ENCODE measurements at regions not wholly inside any gene's neighbourhood (a gene's known extent, or its start where the extent isn't known, plus 50 kb on each side); places are given as distances from the start of the nearest gene placed in this dataset.

GRCh38 chr20:60677819-60678218 lies 574.2 kb upstream of the CDH4 start:
- Mint-ChIP-seq H3K36me3 (no peaks in the 10 kb centered on the region), H3K4me1 (no peaks in the 10 kb centered on the region), H3K4me3 (no peak overlapping the region), H3K27me3 (peaks cover 10% of the 10 kb centered on the region), H3K27ac (no peak overlapping the region), H3K9me3 (no peaks in the 10 kb centered on the region)

GRCh38 chr20:60680554-60680953 lies 571.5 kb upstream of the CDH4 start:
- H3K36me3 Mint-ChIP-seq, result no peaks in the 10 kb centered on the region
- no peaks in the 10 kb centered on the region for H3K9me3 Mint-ChIP-seq
- peaks cover 10% of the 10 kb centered on the region for H3K27me3 Mint-ChIP-seq
- H3K4me1 Mint-ChIP-seq, result no peaks in the 10 kb centered on the region
- no peak overlapping the region for H3K27ac Mint-ChIP-seq
- H3K4me3 Mint-ChIP-seq, result no peak overlapping the region

- H3K9me3 Mint-ChIP-seq, result no peaks in the 10 kb centered on the region
- no peak overlapping the region for H3K27ac Mint-ChIP-seq
- no peaks in the 10 kb centered on the region for H3K36me3 Mint-ChIP-seq
- H3K4me3 Mint-ChIP-seq, result no peak overlapping the region
- H3K4me1 Mint-ChIP-seq, result no peaks in the 10 kb centered on the region
- H3K27me3 Mint-ChIP-seq, result peaks cover 4% of the 10 kb centered on the region
Measured at GRCh38 chr20:60687213-60687612, 564.8 kb upstream of the CDH4 start.

- peaks cover 4% of the 10 kb centered on the region for H3K27me3 Mint-ChIP-seq
- H3K4me1 Mint-ChIP-seq, result no peaks in the 10 kb centered on the region
Measured at GRCh38 chr20:60690771-60691170, 561.3 kb upstream of the CDH4 start.

GRCh38 chr20:60691966-60692615 lies 560.0 kb upstream of the CDH4 start:
- H3K4me3 Mint-ChIP-seq, result no peak overlapping the region
- peaks cover 4% of the 10 kb centered on the region for H3K27me3 Mint-ChIP-seq
- H3K36me3 Mint-ChIP-seq, result no peaks in the 10 kb centered on the region
- H3K9me3 Mint-ChIP-seq, result no peaks in the 10 kb centered on the region
- H3K27ac Mint-ChIP-seq, result no peak overlapping the region
- H3K4me1 Mint-ChIP-seq, result no peaks in the 10 kb centered on the region

More at GRCh38 chr20:60690771-60691170, 561.3 kb upstream of the CDH4 start:
- no peak overlapping the region for H3K27ac Mint-ChIP-seq
- H3K36me3 Mint-ChIP-seq, result no peaks in the 10 kb centered on the region
- H3K4me3 Mint-ChIP-seq, result no peak overlapping the region
- H3K9me3 Mint-ChIP-seq, result no peaks in the 10 kb centered on the region

GRCh38 chr20:60693496-60694133 lies 558.4 kb upstream of the CDH4 start:
- H3K9me3 Mint-ChIP-seq, result no peaks in the 10 kb centered on the region
- no peak overlapping the region for H3K27ac Mint-ChIP-seq
- no peaks in the 10 kb centered on the region for H3K36me3 Mint-ChIP-seq
- no peaks in the 10 kb centered on the region for H3K4me1 Mint-ChIP-seq
- H3K4me3 Mint-ChIP-seq, result no peak overlapping the region
- peaks cover 4% of the 10 kb centered on the region for H3K27me3 Mint-ChIP-seq

- Mint-ChIP-seq H3K27me3 (peaks cover 4% of the 10 kb centered on the region), H3K36me3 (no peaks in the 10 kb centered on the region), H3K4me1 (no peaks in the 10 kb centered on the region), H3K27ac (no peak overlapping the region), H3K9me3 (no peaks in the 10 kb centered on the region), H3K4me3 (no peak overlapping the region)
Measured at GRCh38 chr20:60694763-60695162, 557.3 kb upstream of the CDH4 start.

GRCh38 chr20:60695226-60696000 lies 556.6 kb upstream of the CDH4 start:
- H3K27me3 Mint-ChIP-seq, result peaks cover 4% of the 10 kb centered on the region
- no peaks in the 10 kb centered on the region for H3K4me1 Mint-ChIP-seq
- H3K36me3 Mint-ChIP-seq, result no peaks in the 10 kb centered on the region
- no peaks in the 10 kb centered on the region for H3K9me3 Mint-ChIP-seq
- H3K4me3 Mint-ChIP-seq, result no peak overlapping the region
- H3K27ac Mint-ChIP-seq, result no peak overlapping the region

GRCh38 chr20:60697252-60697651 lies 554.8 kb upstream of the CDH4 start:
- Mint-ChIP-seq H3K9me3 (no peaks in the 10 kb centered on the region), H3K4me1 (no peaks in the 10 kb centered on the region), H3K27me3 (no peaks in the 10 kb centered on the region), H3K27ac (no peak overlapping the region), H3K36me3 (no peaks in the 10 kb centered on the region), H3K4me3 (no peak overlapping the region)

GRCh38 chr20:60700728-60701127 lies 551.3 kb upstream of the CDH4 start:
- Mint-ChIP-seq H3K4me3 (no peak overlapping the region), H3K4me1 (no peaks in the 10 kb centered on the region), H3K9me3 (no peaks in the 10 kb centered on the region), H3K36me3 (no peaks in the 10 kb centered on the region), H3K27ac (no peak overlapping the region), H3K27me3 (peaks cover 1% of the 10 kb centered on the region)

- Mint-ChIP-seq H3K9me3 (no peaks in the 10 kb centered on the region), H3K27ac (no peak overlapping the region), H3K36me3 (no peaks in the 10 kb centered on the region), H3K4me1 (no peaks in the 10 kb centered on the region), H3K27me3 (peaks cover 3% of the 10 kb centered on the region), H3K4me3 (no peak overlapping the region)
Measured at GRCh38 chr20:60704147-60704546, 547.9 kb upstream of the CDH4 start.

GRCh38 chr20:60713396-60713795 lies 538.7 kb upstream of the CDH4 start:
- no peaks in the 10 kb centered on the region for H3K36me3 Mint-ChIP-seq
- no peaks in the 10 kb centered on the region for H3K4me1 Mint-ChIP-seq
- no peak overlapping the region for H3K27ac Mint-ChIP-seq
- no peaks in the 10 kb centered on the region for H3K9me3 Mint-ChIP-seq
- H3K4me3 Mint-ChIP-seq, result no peak overlapping the region
- H3K27me3 Mint-ChIP-seq, result peaks cover 5% of the 10 kb centered on the region

GRCh38 chr20:60715172-60715571 lies 536.9 kb upstream of the CDH4 start:
- Mint-ChIP-seq H3K4me3 (no peak overlapping the region), H3K27ac (no peak overlapping the region), H3K4me1 (no peaks in the 10 kb centered on the region), H3K27me3 (peaks cover 5% of the 10 kb centered on the region), H3K9me3 (no peaks in the 10 kb centered on the region), H3K36me3 (no peaks in the 10 kb centered on the region)

- no peaks in the 10 kb centered on the region for H3K36me3 Mint-ChIP-seq
- no peaks in the 10 kb centered on the region for H3K9me3 Mint-ChIP-seq
- no peak overlapping the region for H3K27ac Mint-ChIP-seq
- H3K4me1 Mint-ChIP-seq, result no peaks in the 10 kb centered on the region
- peaks cover 7% of the 10 kb centered on the region for H3K27me3 Mint-ChIP-seq
- no peak overlapping the region for H3K4me3 Mint-ChIP-seq
Measured at GRCh38 chr20:60718743-60719480, 533.1 kb upstream of the CDH4 start.

- Mint-ChIP-seq H3K27ac (no peak overlapping the region), H3K27me3 (peaks cover 2% of the 10 kb centered on the region)
Measured at GRCh38 chr20:60725311-60725906, 526.7 kb upstream of the CDH4 start.

More at GRCh38 chr20:60725311-60725906, 526.7 kb upstream of the CDH4 start:
- H3K36me3 Mint-ChIP-seq, result no peaks in the 10 kb centered on the region
- no peaks in the 10 kb centered on the region for H3K4me1 Mint-ChIP-seq
- no peaks in the 10 kb centered on the region for H3K9me3 Mint-ChIP-seq
- H3K4me3 Mint-ChIP-seq, result no peak overlapping the region
